ENCODE measurements at regions not wholly inside any gene's neighbourhood (a gene's known extent, or its start where the extent isn't known, plus 50 kb on each side); places are given as distances from the start of the nearest gene placed in this dataset.

GRCh38 chr10:29877793-29878491 lies 181.4 kb downstream of the JCAD start:
- DNase-seq (ENCODE audit: low spot score) (no peak), ATAC-seq (ENCODE audit: low FRiP score) (no peak)
- no peak for TF ChIP-seq CTCF (IDR thresholded peaks at IDR 0.05)

- no peak for TF ChIP-seq CTCF (IDR thresholded peaks at IDR 0.05)
- no peak for DNase-seq (ENCODE audit: low spot score)
- no peak for ATAC-seq (ENCODE audit: low FRiP score)
These were observed 183.3 kb downstream of the JCAD start for GRCh38 chr10:29876008-29876555.

- no peak for TF ChIP-seq CTCF (IDR thresholded peaks at IDR 0.05)
- no peak for DNase-seq (ENCODE audit: low spot score)
- no peak for ATAC-seq (ENCODE audit: low FRiP score)
These were observed 184.6 kb downstream of the JCAD start for GRCh38 chr10:29874606-29875269.

GRCh38 chr10:29873941-29874484 lies 185.4 kb downstream of the JCAD start:
- no peak for DNase-seq (ENCODE audit: low spot score)
- no peak for ATAC-seq (ENCODE audit: low FRiP score)
- no peak for TF ChIP-seq CTCF (IDR thresholded peaks at IDR 0.05)

GRCh38 chr10:29870522-29871044 lies 188.8 kb downstream of the JCAD start:
- ATAC-seq (ENCODE audit: low FRiP score) = no peak
- DNase-seq (ENCODE audit: low spot score) = no peak
- TF ChIP-seq CTCF (IDR thresholded peaks at IDR 0.05) = no peak

GRCh38 chr10:29869593-29869992 lies 189.8 kb downstream of the JCAD start:
- TF ChIP-seq CTCF (IDR thresholded peaks at IDR 0.05) = no peak
- ATAC-seq (ENCODE audit: low FRiP score) (no peak), DNase-seq (ENCODE audit: low spot score) (no peak)
